Left cardiac atrium (tissue), 4 donors: ENCODE measurements at regions not wholly inside any gene's neighbourhood (a gene's known extent, or its start where the extent isn't known, plus 50 kb on each side); places are given as distances from the start of the nearest gene placed in this dataset.
A peak's percentile ranks its signal among the peaks of the same experiment; 100 is the strongest.

Source experiments
- ATAC-seq, 2 donors: fragments of 200-7000 bp; cut with Tn5 transposase; one replicate each; pipeline ENCODE4 v1.9.1; 2020; ENCODE audit warnings: mild to moderate bottlenecking in 2 of 2, moderate library complexity in 2 of 2
- DNase-seq: peaks from one replicate; pipeline ENCODE4 v3.0.0-alpha.2; 2020
- intact Hi-C, 2 donors: fragments of 100-400 bp; cut with DNase I; formaldehyde crosslinking; loops; one replicate each; pipeline versions ENCODE4 v1.14.1 to v1.15.1; 2022 to 2023
- donor health status: DM: no; HTN: yes; CAD: no.
- donor health status: DM: no; HTN: yes; CAD: no; lungs with severe emphysema.
- donor health status: DM: yes; HTN: yes; CAD: no.
- donor health status: Dilated cardiomyopathy.

DNA sequence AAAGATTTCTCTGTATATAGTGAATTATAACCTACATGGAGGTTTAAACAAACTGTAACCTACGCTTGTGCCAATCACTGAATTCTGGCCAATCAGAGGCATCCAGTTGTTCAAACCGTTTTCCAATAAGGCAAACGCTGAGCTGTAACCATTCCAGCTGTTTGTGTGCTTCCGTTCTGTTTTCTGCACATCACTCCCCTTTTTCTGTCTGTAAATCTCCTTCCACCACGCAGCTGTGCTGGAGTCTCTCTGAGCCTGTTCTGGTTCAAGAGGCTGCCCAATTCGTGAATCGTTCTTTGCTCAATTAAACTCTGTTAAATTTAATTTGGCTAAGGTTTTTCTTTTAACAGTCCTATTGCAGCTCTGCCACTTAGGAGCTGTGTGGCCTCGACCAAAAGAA, 552.5 kb downstream of the FGF9 start:
- DNase-seq (no peak), ATAC-seq (no peak)
- intact Hi-C loops = no loop called here

DNA sequence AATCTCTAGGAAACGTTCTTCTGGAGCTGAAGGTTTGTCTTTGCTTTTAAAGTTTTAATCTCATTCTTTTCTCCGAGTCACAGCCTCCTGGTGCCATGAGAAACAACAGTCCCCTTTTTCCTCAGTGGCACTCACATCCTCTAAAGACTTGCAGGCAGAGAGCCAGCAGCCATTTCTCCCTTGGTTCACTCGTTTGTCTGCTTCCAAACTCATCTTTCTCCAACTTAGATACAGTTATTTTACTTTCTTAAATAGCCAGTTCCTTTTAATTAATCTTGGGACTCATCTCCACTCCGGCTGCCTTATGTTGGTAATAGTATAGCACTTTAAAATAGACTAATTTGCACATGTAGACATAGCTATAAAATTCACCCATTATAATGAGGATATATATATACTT, 555.2 kb downstream of the FGF9 start:
- DNase-seq (no peak), ATAC-seq (no peak)
- intact Hi-C loops = no loop called here

DNA sequence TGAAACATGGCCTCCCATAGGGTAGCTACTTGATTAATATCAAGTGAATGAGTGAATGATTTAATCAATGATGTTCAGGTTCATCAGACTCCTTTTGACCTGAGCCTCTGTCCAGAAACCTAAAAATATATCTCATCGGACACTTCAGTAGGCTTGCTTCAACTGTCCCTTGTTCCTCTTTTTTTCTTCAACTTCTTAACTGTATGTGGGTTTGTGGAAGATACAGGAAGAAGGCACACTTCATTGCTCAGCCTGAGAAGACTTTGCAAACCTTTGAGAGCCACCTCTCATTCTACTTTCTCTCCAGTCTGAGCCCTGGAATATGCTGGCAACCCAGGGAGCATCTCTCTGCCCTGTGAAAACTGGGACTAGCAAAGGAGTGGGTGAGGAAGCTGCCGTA, 557.0 kb downstream of the FGF9 start:
- intact Hi-C loops = no loop called here
- DNase-seq (no peak), ATAC-seq (no peak)

DNA sequence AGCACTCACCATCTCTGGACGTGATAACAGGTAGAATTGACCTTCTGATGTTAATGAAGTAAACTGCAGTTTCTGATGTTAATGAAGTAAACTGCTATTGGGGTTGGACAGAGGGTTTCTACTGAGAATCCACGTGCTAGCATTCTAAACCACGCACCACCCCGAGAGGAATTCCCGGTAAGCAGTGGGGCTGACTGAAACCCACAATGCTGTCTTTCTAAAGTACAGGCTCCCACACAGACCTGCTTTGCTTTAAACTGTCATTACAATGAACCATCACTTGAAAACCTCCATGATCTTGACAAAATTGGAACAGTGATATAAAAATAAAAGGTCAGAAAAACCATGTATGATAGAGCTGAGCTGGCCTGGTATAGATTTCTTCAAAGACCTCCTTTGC, 559.0 kb downstream of the FGF9 start:
- intact Hi-C loops = no loop called here
- ATAC-seq (no peak), DNase-seq (no peak)

DNA sequence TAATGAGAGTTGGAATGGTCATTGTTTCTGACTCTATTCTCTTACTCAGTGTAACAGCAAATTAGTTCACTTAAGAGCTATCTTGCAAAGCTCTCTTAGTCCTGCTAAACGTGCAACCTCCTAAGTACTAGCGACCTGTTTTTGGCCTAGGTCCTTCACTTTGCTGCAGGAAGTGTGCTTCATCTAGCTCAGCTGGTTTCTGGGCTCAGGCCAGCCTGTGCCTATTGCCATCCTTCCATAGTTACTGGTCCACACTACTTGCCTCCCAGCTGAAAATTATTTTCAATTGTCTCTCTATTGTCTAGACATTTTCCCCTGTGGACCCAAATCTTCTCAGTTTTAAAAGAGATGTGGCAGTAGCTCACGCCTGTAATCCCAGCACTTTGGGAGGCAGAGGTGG, 561.3 kb downstream of the FGF9 start:
- intact Hi-C loops = no loop called here
- DNase-seq (no peak), ATAC-seq (no peak)

DNA sequence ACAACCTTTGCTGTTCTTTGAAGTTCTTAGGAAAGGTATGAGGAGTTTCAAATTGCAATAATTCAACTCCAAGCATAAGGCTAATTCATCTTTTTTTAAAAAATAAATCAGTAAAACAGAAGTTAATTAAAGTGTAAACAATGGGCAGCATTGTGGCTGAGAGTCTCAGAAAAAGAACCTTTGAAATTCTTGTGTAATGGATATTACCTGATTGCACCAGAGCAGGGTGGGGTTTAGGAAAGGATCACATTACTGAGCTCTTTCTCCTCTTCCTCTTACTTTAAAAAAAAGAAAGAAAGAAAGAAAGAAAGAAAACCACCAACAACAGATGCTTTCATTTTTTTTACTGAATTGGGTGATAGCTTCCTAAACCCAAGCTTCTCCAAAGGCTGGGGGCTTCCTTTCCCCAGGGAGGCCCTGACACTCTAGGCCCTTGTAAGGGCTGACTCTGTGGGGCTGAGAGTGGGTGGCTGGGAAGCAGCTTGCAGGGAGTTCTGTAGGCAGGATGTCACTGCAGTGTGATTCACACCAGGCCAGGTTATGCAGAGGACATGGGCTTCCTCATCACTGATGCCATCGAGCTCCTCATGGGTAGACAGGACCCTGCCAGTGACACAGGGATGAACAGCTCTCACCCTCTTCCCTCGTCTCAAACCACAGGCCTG, 564.5 kb downstream of the FGF9 start:
- intact Hi-C loops = no loop called here
- no peak for DNase-seq
- ATAC-seq = peak in 1 of 2 donors; percentile 30

DNA sequence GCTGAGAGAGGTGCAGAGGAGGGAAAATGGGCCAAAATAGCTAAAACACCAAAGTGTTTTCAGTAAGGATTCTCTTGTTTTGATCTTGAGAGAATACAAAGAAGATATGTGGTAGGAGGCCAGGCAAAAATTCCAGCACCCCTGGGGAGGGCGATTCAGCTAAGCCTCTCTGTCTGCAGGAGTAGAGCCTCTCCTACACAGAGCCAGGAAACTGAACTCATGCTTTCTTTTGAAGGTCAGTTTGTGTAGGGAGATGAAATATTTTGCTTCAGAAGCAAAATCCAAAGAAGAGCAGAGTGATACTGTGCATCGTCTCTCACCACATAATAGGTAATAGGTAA, 565.0 kb downstream of the FGF9 start:
- no peak for ATAC-seq
- intact Hi-C loops = no loop called here
- DNase-seq = no peak

DNA sequence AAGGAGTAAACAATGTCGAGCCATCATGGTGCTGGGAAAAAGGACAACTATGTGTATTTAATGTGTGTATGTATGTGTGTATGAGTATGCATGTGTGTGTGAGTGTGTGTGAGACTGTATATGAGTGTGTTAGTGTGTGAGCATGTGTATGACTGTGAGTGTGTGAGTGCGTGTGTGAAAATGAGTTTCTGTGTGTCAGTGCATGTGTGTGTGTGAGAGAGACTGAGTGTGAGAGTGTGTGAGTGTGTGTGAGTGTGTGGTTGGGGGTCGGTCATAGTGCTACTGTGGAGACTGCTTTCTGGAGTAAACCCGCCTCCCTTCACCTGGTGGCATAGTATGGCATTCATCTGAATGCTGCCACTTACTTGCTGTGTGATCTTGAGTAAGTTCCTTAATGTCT, 567.4 kb downstream of the FGF9 start:
- ATAC-seq (no peak), DNase-seq (no peak)
- intact Hi-C loops = no loop called here

DNA sequence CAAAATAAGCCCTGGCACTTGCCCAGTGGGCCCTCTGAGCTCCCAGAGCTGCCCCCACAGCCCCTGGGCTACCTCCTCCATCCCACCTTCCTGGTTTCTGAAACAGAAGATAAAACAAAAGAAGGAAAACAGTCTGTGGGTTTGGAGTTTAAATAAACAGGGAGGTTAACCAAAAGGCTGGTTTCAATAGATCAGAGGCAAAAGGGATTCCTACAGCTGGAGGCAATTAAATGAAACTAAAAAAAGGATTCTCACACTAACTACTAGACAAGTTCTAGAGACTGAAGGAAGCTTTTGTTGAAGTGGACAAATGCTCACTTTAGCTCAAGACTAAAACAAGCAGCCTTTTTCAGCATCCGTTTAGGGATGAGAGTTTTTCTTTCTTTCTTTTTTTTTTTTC, 569.8 kb downstream of the FGF9 start:
- intact Hi-C loops = no loop called here
- ATAC-seq = no peak

DNA sequence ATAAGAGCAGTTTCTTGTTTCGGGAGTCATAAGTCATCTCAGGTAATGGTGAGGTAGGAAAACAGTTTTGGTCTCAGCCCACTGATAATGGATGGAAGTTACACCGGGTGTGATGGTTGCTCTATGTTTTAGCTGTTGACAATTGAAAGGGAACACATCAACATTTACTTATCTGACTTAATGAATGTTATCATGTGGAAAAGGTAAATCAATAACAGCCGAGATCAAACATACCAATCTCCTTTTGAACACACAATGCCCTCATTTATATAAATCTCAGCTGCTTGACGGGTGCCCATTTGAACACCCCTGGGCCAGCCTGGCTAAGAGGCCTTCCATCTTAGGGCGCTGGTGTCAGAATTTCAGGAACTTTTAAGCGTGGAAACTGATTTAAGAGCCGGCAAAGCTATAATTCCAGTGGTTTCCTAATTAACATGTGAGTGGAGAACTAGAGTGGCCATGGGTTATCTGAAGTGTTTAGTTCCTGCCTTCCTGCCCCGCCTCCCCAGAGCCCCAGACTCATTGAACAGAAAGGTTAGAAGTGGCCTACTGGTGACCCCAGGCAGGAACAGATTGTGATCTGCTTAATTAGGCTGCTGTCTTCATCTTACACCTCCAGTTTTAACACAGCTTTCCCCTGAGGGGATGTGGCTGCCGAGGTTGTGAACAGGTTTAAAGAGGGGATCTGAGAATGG, 572.7 kb downstream of the FGF9 start:
- intact Hi-C loops = no loop called here
- ATAC-seq (no peak), DNase-seq (no peak)

More for the DNA sequence above, 569.8 kb downstream of the FGF9 start:
- no peak for DNase-seq

DNA sequence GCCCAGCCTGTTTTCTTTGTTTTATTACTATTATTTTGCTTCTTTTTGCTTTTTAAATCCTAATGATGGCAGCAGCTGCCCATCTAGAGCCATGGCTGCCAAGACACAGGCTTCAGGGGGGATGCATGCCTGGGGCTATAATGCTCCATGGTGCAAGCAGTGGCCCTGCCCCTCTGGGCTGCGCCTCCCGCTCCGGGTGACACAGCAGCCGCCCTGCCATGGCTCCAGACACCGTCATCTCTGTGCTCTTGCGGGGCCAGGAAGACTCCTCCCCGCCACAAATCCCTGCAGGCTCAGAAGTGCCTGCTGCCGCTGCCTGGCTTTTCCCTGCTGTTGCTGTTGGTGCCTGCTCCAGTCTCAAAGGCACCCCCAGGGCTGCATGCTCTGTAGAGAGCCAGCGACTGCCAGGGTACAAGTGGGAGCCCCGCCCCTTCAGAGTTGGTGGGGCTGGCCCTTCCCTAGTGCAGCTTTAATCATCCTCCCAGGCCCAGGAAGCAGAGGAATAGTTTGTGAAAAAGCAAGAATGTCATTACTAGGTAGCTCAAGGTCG, 581.5 kb downstream of the FGF9 start:
- no peak for ATAC-seq
- DNase-seq = no peak
- intact Hi-C loops = no loop called here

DNA sequence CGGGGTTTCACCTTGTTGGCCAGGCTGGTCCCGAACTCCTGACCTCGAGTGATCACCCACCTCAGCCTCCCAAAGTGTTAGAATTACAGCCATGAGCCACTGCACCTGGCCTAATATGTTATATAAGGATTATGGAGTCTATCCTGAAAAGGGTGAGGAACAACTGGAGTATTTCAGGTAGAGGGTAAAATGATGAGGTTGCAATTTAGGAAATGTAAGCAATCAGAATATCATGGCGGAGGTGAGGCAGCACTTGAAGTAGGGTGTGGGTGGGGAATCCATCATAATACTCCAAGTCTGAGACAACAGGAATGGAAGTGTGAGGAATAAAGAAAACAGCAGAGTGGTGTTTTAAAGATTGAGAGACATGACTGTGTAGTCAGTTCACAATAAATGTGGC, 582.2 kb downstream of the FGF9 start:
- ATAC-seq = no peak
- intact Hi-C loops = no loop called here
- no peak for DNase-seq

DNA sequence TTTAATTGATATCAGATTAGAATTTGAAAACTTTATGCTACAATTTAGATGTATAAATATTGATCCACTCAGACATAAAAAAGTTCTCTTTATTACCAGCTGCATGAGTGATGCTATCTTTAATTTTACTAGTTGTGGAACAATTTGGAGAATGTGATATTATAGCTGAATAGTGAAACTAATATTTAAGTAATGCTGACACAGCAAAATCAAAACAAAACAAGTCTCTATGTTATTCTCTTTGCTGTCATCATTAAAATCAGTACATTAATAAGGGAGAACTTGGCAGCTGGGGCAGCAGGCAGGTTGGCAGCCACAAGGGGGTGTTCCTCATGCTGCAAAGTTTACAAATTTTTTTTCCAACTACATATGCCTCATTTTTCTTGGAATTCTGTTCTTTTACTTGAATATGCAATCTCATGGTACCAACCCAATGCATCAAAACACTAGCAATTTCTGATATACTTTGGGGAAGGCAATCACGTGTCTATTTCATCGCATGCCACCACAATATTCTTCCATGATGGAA, 585.3 kb downstream of the FGF9 start:
- ATAC-seq = no peak
- intact Hi-C loops = no loop called here
- no peak for DNase-seq

DNA sequence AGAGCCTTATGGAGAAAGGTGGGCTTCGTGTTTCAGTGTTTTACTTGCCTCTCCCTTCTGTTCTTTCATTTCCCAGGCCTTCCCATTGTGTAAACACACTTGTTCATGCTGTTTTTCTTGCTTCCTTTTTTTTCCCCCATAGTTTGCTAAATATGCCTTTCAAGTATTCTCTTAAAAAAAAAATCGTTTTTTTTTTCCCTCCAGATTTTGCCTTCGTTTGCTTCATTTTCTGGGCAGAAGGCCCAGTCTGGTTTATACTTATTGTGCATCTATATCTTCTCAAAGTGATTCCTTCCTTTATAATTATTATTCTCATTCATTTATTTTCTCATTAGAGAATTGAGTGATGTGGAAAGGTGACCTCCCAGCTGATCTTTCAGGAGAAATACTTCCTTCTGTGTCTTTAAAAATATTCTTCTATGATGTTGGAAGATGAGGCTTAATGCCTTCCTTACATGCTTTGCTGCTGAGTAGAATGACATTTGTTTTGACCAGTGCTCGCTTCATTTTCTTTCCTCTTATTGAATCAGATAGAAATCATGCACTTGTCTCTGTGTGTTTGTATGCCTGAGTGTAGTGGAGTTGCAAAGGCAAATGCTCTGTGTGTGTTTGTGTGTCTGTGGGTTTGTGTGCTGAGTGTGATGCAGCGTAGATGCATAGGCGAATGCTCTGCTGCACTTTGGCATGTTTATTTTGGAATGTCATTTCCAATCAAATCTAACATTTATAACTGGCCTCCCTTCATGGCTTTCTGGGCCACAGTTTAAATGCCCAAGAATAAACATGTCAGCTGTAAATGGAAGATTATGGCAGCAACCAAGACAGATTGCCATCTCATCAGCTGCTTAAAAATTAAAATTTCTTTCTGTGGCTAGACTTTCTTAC, 591.4 kb downstream of the FGF9 start:
- ATAC-seq = no peak
- intact Hi-C loops = no loop called here
- DNase-seq = no peak

DNA sequence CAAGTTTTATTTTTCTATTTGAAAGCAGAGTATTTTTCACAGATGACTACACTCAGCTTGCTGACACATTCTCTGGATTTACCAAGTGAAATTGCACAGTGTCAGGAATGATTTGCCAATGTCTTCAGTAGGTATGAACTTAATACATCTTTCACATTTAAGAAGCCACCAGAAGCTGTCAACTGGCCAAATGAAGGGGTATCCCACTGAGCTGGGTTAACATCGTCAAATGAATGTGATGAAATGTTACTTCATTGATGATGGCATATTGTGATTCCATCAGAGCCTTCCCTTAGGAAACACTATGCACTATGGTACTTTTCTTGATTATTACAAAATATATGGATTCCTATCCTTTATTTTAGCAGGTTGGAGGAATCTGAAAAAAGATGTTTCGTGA, 592.3 kb downstream of the FGF9 start:
- intact Hi-C loops = no loop called here
- ATAC-seq (no peak), DNase-seq (no peak)

DNA sequence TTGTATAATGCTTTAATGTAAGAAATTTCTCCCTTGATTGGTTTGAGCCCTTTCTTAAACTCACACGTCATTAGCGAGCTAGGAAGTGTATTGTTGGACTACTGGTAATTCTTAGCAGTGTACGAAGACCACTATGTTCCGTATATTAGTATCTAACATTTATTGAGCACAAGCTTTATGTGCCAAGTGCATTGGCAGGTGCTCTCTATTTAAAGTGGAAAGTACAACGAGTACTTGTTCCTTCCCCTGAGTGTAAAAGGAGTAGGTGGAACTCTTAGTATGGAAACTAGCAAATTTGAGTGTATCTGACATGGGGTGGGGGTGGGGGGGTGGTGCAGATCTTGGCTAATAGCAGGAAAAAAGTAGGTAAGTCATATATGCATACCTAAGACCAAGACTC, 594.7 kb downstream of the FGF9 start:
- intact Hi-C loops = no loop called here
- no peak for ATAC-seq
- no peak for DNase-seq

DNA sequence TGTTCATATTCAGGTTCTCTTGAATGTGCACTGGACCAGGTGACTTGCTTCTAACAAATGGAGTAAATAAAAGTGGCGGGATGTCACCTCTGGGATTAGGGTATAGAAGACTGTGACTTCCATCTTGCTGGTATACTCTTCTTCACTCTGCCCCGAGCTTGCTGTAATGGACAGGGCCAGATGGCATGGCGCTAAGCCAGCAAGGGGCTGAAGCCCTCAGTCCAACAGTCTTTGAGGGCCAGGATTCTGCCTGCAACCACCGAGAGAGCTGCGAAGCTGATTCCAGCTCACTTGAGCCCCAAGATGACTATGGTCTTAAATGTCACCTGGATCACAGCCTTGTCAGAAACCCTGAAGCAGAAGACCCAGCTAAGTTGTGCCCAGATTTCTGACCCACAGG, 600.0 kb downstream of the FGF9 start:
- ATAC-seq = no peak
- intact Hi-C loops = loop anchor here in 1 of 2 donors (10.0 kb wide), 1 partner anchor 636 kb away; no protein-coding TSS in a partner anchor
- no peak for DNase-seq

DNA sequence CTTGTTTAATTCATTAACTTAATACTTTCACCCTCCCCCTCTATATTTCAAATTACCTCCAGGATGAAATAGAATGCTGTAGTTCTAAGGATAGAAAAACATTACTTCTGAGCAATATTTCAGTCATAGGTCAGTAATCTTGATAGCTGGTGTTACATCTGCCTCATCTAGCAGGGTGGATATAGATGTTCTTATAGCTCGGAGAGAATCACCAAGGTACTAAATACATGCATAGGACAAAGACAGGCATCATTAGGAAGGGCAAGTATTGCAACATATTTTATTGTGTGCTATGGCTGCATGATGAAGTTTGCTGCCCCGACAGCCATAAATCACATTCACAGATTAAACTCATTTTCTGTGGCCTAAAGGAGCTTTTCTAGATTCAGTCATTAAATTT, 601.0 kb downstream of the FGF9 start:
- intact Hi-C loops = loop anchor here in 1 of 2 donors (10.0 kb wide), 1 partner anchor 637 kb away; no protein-coding TSS in a partner anchor
- DNase-seq (no peak), ATAC-seq (no peak)

DNA sequence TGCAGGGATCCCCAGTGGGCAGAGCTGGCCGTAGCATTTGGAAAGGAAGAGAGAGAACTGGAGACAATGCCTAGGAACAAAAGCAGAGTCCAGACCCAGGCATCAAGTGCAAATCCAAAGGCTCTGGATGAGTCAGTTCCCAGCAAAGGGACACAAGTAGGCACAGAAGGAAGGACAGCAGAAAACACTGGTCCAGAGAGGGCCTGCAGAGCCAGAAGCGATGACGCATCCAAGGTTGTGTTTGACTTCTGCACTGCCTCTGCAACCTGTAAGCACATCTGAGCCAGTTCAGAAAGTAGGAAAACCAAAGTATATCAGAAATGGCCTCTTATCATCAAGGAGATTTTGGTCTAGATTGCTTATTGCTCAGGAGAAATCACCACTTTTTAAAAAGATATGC, 604.5 kb downstream of the FGF9 start:
- ATAC-seq (no peak), DNase-seq (no peak)
- intact Hi-C loops = loop anchor here in 1 of 2 donors (10.0 kb wide), 1 partner anchor 641 kb away; no protein-coding TSS in a partner anchor

DNA sequence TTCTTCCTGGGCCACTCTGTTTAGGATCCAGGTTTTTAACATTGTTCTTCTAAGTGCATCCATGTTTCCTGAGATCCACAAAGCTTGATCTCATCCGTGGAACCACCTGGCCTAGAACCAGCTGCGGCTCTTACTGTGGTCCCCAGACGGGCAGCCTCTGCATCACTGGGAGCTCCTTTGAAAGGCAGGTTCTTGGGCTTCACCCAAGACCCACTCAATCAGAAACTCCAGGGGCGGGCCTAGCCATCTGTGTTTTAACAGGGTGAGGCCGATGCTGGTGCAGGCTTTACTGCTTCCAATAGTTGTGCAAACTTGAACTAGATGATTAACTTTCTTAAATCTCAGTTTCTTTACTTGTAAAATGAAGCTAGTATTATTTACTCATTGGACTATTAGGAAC, 605.7 kb downstream of the FGF9 start:
- DNase-seq (no peak), ATAC-seq (no peak)
- intact Hi-C loops = loop anchor here in 1 of 2 donors (10.0 kb wide), 1 partner anchor 642 kb away; no protein-coding TSS in a partner anchor
